ENCODE measurements at regions not wholly inside any gene's neighbourhood (a gene's known extent, or its start where the extent isn't known, plus 50 kb on each side); places are given as distances from the start of the nearest gene placed in this dataset.

GRCh38 chr4:155039162-155039561, 169.3 kb upstream of the NPY2R start:
- H2AFZ ChIP-seq (ENCODE audit: low read depth, low read length) = no peak overlapping the region
- ATAC-seq (no peak), FAIRE-seq (no peak), DNase-seq (ENCODE audit: extremely low read depth in 1 of 4, low spot score in 3 of 4) (no peak)
- no peak overlapping the region for H3K27ac ChIP-seq (ENCODE audit: extremely low read depth, low read depth, low read length)
- H3K9me3 ChIP-seq (replicated peaks; ENCODE audit: control insufficient read depth, insufficient read depth, low read depth, low read length) = no peaks in the 10 kb centered on the region; the same call in 1 of the 2 replicates
- no peaks in the 10 kb centered on the region for H3K79me2 ChIP-seq (ENCODE audit: control insufficient read depth, insufficient read depth, low read length)
- H3K4me3 ChIP-seq = no peak overlapping the region
- no peak overlapping the region for H3K4me2 ChIP-seq (ENCODE audit: insufficient read depth, low read length)
- H3K27me3 ChIP-seq (ENCODE audit: control insufficient read depth in 2 of 2, insufficient read depth in 2 of 2, low read length in 2 of 2) = no peaks in the 10 kb centered on the region
- CTCF ChIA-PET (ENCODE audit: low intra/inter-chr PET ratio) = no interaction called here
- BruUV-seq (replicated peaks) = no TSS peak
- in situ Hi-C loops (cut with MboI) (no loop called here), intact Hi-C loops (cut with micrococcal nuclease) (no loop called here)
- no peaks in the 10 kb centered on the region for H4K20me1 ChIP-seq (replicated peaks; ENCODE audit: control insufficient read depth, insufficient read depth, low read length)
- no peak overlapping the region for H3K9ac ChIP-seq (ENCODE audit: insufficient read depth in 1 of 2, low read depth in 2 of 2, low read length in 2 of 2)
- H3K36me3 ChIP-seq (ENCODE audit: control insufficient read depth, insufficient read depth, low read length) = no peaks in the 10 kb centered on the region
- TF ChIP-seq VEZF1 (CRISPR knock-in tag; IDR thresholded peaks at IDR 0.05) (no peak), CSDE1 (IDR thresholded peaks at IDR 0.05) (no peak), TAF9B (IDR thresholded peaks at IDR 0.05; ENCODE audit: partially characterized antibody) (no peak), FOXA3 (CRISPR knock-in tag; conservative IDR thresholded peaks at IDR 0.05 in 1 of 2, IDR thresholded peaks at IDR 0.05 in 1 of 2) (no peak), E2F3 (CRISPR knock-in tag; IDR thresholded peaks at IDR 0.05) (no peak), ZFP36 (IDR thresholded peaks at IDR 0.05; ENCODE audit: low read depth, low read length, partially characterized antibody) (no peak), HEY1 (CRISPR knock-in tag; IDR thresholded peaks at IDR 0.05; ENCODE audit: borderline replicate concordance) (no peak), HNRNPK (IDR thresholded peaks at IDR 0.05; ENCODE audit: low read depth, low read length, poor library complexity, severe bottlenecking) (no peak), TCF3 (CRISPR knock-in tag; IDR thresholded peaks at IDR 0.05) (no peak), SMAD2 (IDR thresholded peaks at IDR 0.05; ENCODE audit: low read depth, low read length) (no peak), TFE3 (CRISPR knock-in tag; IDR thresholded peaks at IDR 0.05) (no peak)
- H3K4me1 ChIP-seq (replicated peaks in 1 of 2; ENCODE audit: control insufficient read depth in 2 of 2, insufficient read depth in 2 of 2, low read length in 2 of 2) = no peaks in the 10 kb centered on the region
- H3K9me1 ChIP-seq (ENCODE audit: control insufficient read depth, insufficient read depth, low read length) = no peaks in the 10 kb centered on the region
- POLR2A ChIA-PET = interaction anchor here (0.9 kb wide), 1 partner anchor 83 kb away, joined by 3 read pairs; no protein-coding TSS in a partner anchor

All from K562 (cell line).